Uterus (tissue), 3 donors: ENCODE measurements at regions not wholly inside any gene's neighbourhood (a gene's known extent, or its start where the extent isn't known, plus 50 kb on each side); places are given as distances from the start of the nearest gene placed in this dataset.

Experiments
- DNase-seq, 2 donors: peaks; one replicate each; pipeline ENCODE4 v3.0.0-alpha.2; 2019 to 2020
- H3K27ac ChIP-seq, 2 donors: fragments of 200-600 bp; sonication (generic); 1 replicate in 1 of 2; 2 replicates in 1 of 2; pipeline ENCODE4 v1.5.1; 2016 to 2018
- H3K27me3 ChIP-seq, 2 donors: fragments of 200-600 bp; sonication (generic); one replicate each; pipeline ENCODE4 v1.5.1; 2018 to 2019; ENCODE audit warnings: control low read depth in 1 of 2
- H3K36me3 ChIP-seq, 2 donors: fragments of 200-600 bp; sonication (generic); one replicate each; pipeline ENCODE4 v1.5.1; 2019; ENCODE audit warnings: control low read depth in 1 of 2
- H3K4me1 ChIP-seq, 2 donors: fragments of 200-600 bp; sonication (generic); one replicate each; pipeline ENCODE4 v1.5.1; 2018 to 2019; ENCODE audit warnings: control low read depth in 1 of 2
- H3K4me3 ChIP-seq, 2 donors: fragments of 200-600 bp; sonication (generic); 1 replicate in 1 of 2; 2 replicates in 1 of 2; pipeline ENCODE4 v1.5.1; 2018 to 2019; ENCODE audit warnings: mild to moderate bottlenecking in 1 of 2
- H3K9me3 ChIP-seq, 2 donors: fragments of 200-600 bp; sonication (generic); one replicate each; pipeline ENCODE4 v1.5.1; 2019; ENCODE audit warnings: control low read depth in 1 of 2
- CTCF ChIP-seq, 4 experiments: fragments of 200-600 bp in 2 of 4; fragments of 450-650 bp in 2 of 4; sonication (generic) in 2 of 4; IDR thresholded peaks; one replicate each; pipeline ENCODE4 v1.5.1; 2016 to 2019; ENCODE audit warnings: antibody characterized with exemption in 4 of 4, mild to moderate bottlenecking in 2 of 4, moderate library complexity in 1 of 4
- POLR2A ChIP-seq, 2 donors: fragments of 450-650 bp; IDR thresholded peaks; one replicate each; pipeline ENCODE4 v1.6.1; 2016; ENCODE audit warnings: antibody characterized with exemption in 2 of 2, mild to moderate bottlenecking in 1 of 2, moderate library complexity in 1 of 2
- intact Hi-C: fragments of 100-400 bp; cut with DNase I; formaldehyde crosslinking; loops from one replicate; pipeline ENCODE4 v1.15.1; 2023; ENCODE audit warnings: low total_unique reads
- donor health status: DM: yes; HTN: yes; CAD: no.

DNA sequence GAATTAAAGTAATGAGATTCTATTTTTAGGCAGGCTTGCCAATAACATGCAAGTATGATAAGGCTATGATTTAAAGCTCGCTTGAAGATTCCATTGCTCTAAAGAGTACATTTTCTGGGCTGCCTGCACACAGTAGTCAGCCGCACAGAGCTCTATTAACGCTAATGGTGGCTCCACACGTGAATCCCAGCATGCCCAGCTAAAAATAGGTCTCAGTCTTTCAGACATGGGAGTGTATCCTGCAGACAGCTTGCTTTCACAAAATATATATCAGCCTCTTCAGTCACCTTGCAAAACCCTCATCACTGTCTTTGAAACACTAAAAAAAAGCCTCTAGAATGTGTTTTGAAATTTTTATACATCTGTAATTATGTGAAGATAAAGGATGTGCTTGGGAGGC lies 418.1 kb downstream of the MTX2 start:
- intact Hi-C loops: no loop called here
- no peaks in the 10 kb centered on the region for H3K9me3 ChIP-seq
- no peak overlapping the region for H3K4me3 ChIP-seq
- DNase-seq: no peak
- H3K27me3 ChIP-seq: no peaks in the 10 kb centered on the region
- H3K27ac ChIP-seq: no peak overlapping the region
- H3K4me1 ChIP-seq: no peaks in the 10 kb centered on the region
- no peaks in the 10 kb centered on the region for H3K36me3 ChIP-seq
- no peak for TF ChIP-seq CTCF (IDR thresholded peaks at IDR 0.05)
- TF ChIP-seq POLR2A (IDR thresholded peaks at IDR 0.05): no peak

DNA sequence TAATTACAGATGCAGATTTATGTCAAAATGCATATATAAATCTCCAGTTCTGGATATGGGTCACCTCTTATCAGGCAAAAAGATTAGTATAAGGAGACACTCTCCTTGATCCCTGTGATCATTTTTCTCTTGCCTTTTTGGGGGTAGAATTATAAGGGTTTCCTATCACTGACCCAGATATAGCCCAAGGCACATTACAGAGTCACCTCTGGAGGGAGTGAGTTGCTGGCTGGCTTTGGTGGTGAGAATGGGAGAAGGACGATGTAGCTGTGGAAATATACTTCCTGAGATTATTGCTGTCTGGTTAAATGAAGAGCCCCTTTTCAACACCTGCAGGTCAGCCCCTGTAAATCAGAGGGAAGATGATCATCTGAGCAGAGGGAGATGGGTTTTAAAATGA lies 418.7 kb downstream of the MTX2 start:
- TF ChIP-seq POLR2A (IDR thresholded peaks at IDR 0.05): no peak
- no peak for TF ChIP-seq CTCF (IDR thresholded peaks at IDR 0.05)
- H3K27me3 ChIP-seq: no peaks in the 10 kb centered on the region
- no peaks in the 10 kb centered on the region for H3K9me3 ChIP-seq
- H3K36me3 ChIP-seq: no peaks in the 10 kb centered on the region
- no peaks in the 10 kb centered on the region for H3K4me1 ChIP-seq
- intact Hi-C loops: no loop called here
- H3K4me3 ChIP-seq: no peak overlapping the region
- no peak for DNase-seq
- no peak overlapping the region for H3K27ac ChIP-seq

GRCh38 chr2:176689711-176690110 lies 420.5 kb downstream of the MTX2 start:
- no peak for TF ChIP-seq POLR2A (IDR thresholded peaks at IDR 0.05)
- TF ChIP-seq CTCF (IDR thresholded peaks at IDR 0.05): no peak
- H3K9me3 ChIP-seq: no peaks in the 10 kb centered on the region
- no peak overlapping the region for H3K4me3 ChIP-seq
- H3K27me3 ChIP-seq: no peaks in the 10 kb centered on the region
- intact Hi-C loops: no loop called here
- H3K27ac ChIP-seq: no peak overlapping the region
- H3K36me3 ChIP-seq: no peaks in the 10 kb centered on the region
- no peak for DNase-seq
- H3K4me1 ChIP-seq: no peaks in the 10 kb centered on the region

GRCh38 chr2:176691471-176691870 lies 422.2 kb downstream of the MTX2 start:
- Histone ChIP-seq H3K4me3 (no peak overlapping the region), H3K27me3 (no peaks in the 10 kb centered on the region), H3K36me3 (no peaks in the 10 kb centered on the region), H3K9me3 (no peaks in the 10 kb centered on the region), H3K27ac (no peak overlapping the region), H3K4me1 (no peaks in the 10 kb centered on the region)
- DNase-seq: no peak
- TF ChIP-seq CTCF (IDR thresholded peaks at IDR 0.05) (no peak), POLR2A (IDR thresholded peaks at IDR 0.05) (no peak)
- intact Hi-C loops: no loop called here

DNA sequence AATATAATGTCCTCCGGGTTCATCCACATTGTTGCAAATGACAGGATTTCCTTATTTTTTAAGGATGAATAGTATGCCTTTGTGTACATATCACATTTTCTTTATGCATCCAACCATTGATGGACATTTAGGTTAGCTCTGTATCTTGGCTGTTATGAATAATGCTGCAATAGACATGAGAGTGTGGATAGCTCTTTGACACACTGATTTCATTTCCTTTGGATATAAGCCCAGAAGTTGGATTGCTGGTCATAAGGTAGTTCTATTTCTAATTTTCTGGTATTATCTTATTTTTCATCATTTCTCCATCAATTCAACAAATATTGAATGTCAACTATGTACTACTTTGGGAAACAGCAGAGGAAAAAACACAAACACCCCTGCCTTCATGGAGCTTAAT lies 423.3 kb downstream of the MTX2 start:
- no peaks in the 10 kb centered on the region for H3K36me3 ChIP-seq
- intact Hi-C loops: no loop called here

More for the DNA sequence above, 423.3 kb downstream of the MTX2 start:
- Histone ChIP-seq H3K9me3 (no peaks in the 10 kb centered on the region), H3K27ac (no peak overlapping the region), H3K4me1 (no peaks in the 10 kb centered on the region), H3K27me3 (no peaks in the 10 kb centered on the region), H3K4me3 (no peak overlapping the region)
- TF ChIP-seq CTCF (IDR thresholded peaks at IDR 0.05) (no peak), POLR2A (IDR thresholded peaks at IDR 0.05) (no peak)
- no peak for DNase-seq
